ENCODE measurements at regions not wholly inside any gene's neighbourhood (a gene's known extent, or its start where the extent isn't known, plus 50 kb on each side); places are given as distances from the start of the nearest gene placed in this dataset.

- TF ChIP-seq POLR2A (IDR thresholded peaks at IDR 0.05), result no peak
- no peak for TF ChIP-seq CTCF (IDR thresholded peaks at IDR 0.05)
Observed at GRCh38 chr16:50954469-50954868, 196.6 kb downstream of the SALL1 start.
